HG03039 (cell line): ENCODE measurements at regions not wholly inside any gene's neighbourhood (a gene's known extent, or its start where the extent isn't known, plus 50 kb on each side); places are given as distances from the start of the nearest gene placed in this dataset.
"Not testable (repeated sequence)": the region's sequence is repeated elsewhere in the genome, so short reads cannot be mapped to it uniquely, and the experiment has no call there.

Source experiments
- ATAC-seq: cut with Tn5 transposase; IDR thresholded peaks from one replicate; pipeline ENCODE4 v1.9.1; 2021; ENCODE audit warnings: mild to moderate bottlenecking, moderate library complexity; ENCODE audit not compliant: unreplicated experiment

GRCh38 chr11:33531743-33532181, 168.9 kb downstream of the C11orf91 start:
- no peak for ATAC-seq

- no peak for ATAC-seq
Measured at GRCh38 chr11:33530815-33531214, 169.8 kb downstream of the C11orf91 start.

GRCh38 chr11:33529461-33529860, 171.2 kb downstream of the C11orf91 start:
- ATAC-seq: no peak

DNA sequence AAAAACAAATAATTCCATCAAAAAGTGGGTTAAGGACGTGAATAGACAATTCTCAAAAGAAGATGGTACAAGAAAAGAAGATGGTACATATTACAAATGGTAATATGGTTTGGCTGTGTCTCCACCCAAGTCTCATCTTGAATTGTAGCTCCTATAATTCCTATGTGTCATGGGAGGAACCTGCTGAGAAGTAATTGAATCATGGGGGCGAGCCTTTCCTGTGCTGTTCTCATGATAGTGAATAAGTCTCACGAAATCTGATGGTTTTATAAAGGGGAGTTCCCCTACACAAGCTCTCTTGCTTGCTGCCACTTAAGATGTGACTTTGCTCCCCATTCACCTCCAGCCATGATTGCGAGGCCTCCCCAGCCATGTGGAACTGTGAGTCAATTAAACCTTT, 172.9 kb downstream of the C11orf91 start:
- not testable (repeated sequence) for ATAC-seq

- no peak for ATAC-seq
Measured at GRCh38 chr11:33525789-33526188, 174.8 kb downstream of the C11orf91 start.

GRCh38 chr11:33521384-33521783, 179.2 kb downstream of the C11orf91 start:
- no peak for ATAC-seq

GRCh38 chr11:33520112-33520511, 180.5 kb downstream of the C11orf91 start:
- ATAC-seq: no peak

DNA sequence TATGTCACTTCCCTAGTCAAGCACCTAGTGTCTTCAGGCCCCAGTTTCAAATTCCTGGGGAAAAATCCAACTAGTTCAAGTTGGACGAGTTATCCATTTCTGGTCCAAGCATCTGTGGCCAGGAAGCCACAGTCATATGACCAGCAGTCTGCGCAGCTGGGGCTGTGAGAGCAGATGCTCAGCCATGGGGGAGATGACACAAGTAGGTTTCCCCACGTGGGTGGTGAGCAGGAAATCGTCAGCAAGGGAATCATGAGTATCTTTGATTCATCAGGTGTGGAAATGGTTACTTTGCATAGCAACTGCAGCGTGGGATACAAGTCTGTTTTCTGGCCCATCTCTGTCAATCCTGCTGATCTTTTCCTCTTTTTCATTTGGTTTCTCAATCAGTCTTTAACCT, 185.3 kb downstream of the C11orf91 start:
- no peak for ATAC-seq

GRCh38 chr11:33514079-33514925, 186.3 kb downstream of the C11orf91 start:
- ATAC-seq: no peak

- no peak for ATAC-seq
Measured at GRCh38 chr11:33509632-33510031, 191.0 kb downstream of the C11orf91 start.

GRCh38 chr11:33507967-33508366, 192.7 kb downstream of the C11orf91 start:
- ATAC-seq: no peak

DNA sequence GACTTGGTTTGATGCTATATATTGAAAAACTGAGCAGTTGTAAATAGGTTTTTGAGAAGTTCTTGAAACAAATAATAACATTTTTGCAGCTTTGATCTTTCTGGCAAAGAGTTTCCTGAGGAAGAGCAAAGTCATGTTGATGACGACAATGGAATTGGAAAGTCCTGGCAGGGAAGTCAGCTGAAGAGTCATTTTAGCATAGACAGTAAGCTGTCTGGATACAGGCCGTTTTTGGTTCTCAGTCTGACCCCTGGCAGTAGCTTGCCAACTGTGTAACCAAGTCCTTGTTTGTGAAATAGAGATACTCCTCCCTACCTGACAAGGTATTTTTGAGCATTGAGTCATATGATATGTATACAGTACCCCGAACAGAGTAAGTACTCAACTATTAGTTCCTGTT, 193.3 kb downstream of the C11orf91 start:
- no peak for ATAC-seq

GRCh38 chr11:33505093-33505492, 195.5 kb downstream of the C11orf91 start:
- no peak for ATAC-seq

GRCh38 chr11:33500861-33501479, 199.7 kb downstream of the C11orf91 start:
- ATAC-seq: no peak

- ATAC-seq: no peak
Measured at GRCh38 chr11:33500332-33500731, 200.3 kb downstream of the C11orf91 start.

- ATAC-seq: no peak
Measured at GRCh38 chr11:33492596-33492995, 208.0 kb downstream of the C11orf91 start.

GRCh38 chr11:33490842-33491370, 209.7 kb downstream of the C11orf91 start:
- ATAC-seq: no peak

DNA sequence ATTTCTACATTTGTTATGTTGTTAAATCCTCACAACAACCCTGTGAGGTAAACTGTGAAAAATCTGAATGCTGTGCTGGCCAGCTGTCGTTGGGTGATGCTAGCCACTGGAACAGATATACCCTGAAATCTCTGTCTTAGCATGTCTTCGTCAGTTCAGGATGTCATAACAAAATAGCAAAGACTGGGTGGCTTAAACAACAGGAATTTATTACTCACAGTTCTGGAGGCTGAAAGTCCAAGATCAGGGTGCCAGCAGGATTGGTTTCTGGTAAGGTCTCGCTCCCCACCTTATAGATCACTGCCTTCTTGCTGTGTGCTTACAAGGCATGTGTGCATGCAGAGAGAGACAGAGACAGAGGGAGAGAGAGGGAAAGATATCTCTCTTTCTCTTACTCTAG, 211.7 kb downstream of the C11orf91 start:
- no peak for ATAC-seq

DNA sequence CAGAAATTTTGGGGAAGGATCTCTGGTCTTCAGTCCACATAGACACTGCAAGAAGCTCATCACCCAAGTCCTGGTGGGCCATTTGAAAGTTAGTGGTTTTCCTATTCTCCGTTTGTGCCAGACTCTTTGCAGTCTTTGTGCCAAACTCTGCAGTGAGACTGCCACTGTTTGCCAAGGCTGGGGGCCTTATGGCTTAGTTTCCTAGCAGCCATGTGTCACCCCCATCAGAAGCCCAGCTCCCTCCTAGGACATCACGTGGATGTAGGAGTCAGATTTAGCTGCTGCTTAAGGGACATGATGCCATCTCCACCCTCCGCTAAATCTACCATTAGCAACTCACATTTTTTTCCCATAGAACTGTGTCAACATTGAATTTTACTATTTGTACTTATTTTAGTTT, 220.0 kb downstream of the C11orf91 start:
- no peak for ATAC-seq

- ATAC-seq: no peak
Measured at GRCh38 chr11:33479231-33479630, 221.4 kb downstream of the C11orf91 start.

GRCh38 chr11:33478111-33478573, 221.0 kb downstream of the HIPK3 start:
- no peak for ATAC-seq
